ENCODE measurements at regions not wholly inside any gene's neighbourhood (a gene's known extent, or its start where the extent isn't known, plus 50 kb on each side); places are given as distances from the start of the nearest gene placed in this dataset.

- DNase-seq (ENCODE audit: extremely low read depth in 1 of 11, low read depth in 9 of 11, low spot score in 4 of 11): no peak
Measured at GRCh38 chr7:84314263-84314662, 119.7 kb upstream of the SEMA3A start.

- DNase-seq (ENCODE audit: extremely low read depth in 1 of 11, low read depth in 9 of 11, low spot score in 4 of 11): no peak
Measured at GRCh38 chr7:84304407-84304806, 109.8 kb upstream of the SEMA3A start.

GRCh38 chr7:84302949-84303348, 108.4 kb upstream of the SEMA3A start:
- DNase-seq (ENCODE audit: extremely low read depth in 1 of 11, low read depth in 9 of 11, low spot score in 4 of 11): no peak

- no peak for DNase-seq (ENCODE audit: extremely low read depth in 1 of 11, low read depth in 9 of 11, low spot score in 4 of 11)
Measured at GRCh38 chr7:84297616-84298015, 103.0 kb upstream of the SEMA3A start.

- no peak for DNase-seq (ENCODE audit: extremely low read depth in 1 of 11, low read depth in 9 of 11, low spot score in 4 of 11)
Measured at GRCh38 chr7:84294847-84295455, 100.4 kb upstream of the SEMA3A start.

- no peak for DNase-seq (ENCODE audit: extremely low read depth in 1 of 11, low read depth in 9 of 11, low spot score in 4 of 11)
Measured at GRCh38 chr7:84294391-84294790, 99.8 kb upstream of the SEMA3A start.

- DNase-seq (ENCODE audit: extremely low read depth in 1 of 11, low read depth in 9 of 11, low spot score in 4 of 11): no peak
Measured at GRCh38 chr7:84291756-84292155, 97.2 kb upstream of the SEMA3A start.

GRCh38 chr7:84283798-84284197, 89.2 kb upstream of the SEMA3A start:
- DNase-seq (ENCODE audit: extremely low read depth in 1 of 11, low read depth in 9 of 11, low spot score in 4 of 11): no peak

GRCh38 chr7:84281518-84281917, 86.9 kb upstream of the SEMA3A start:
- DNase-seq (ENCODE audit: extremely low read depth in 1 of 11, low read depth in 9 of 11, low spot score in 4 of 11): no peak

- no peak for DNase-seq (ENCODE audit: extremely low read depth in 1 of 11, low read depth in 9 of 11, low spot score in 4 of 11)
Measured at GRCh38 chr7:84277628-84278224, 83.1 kb upstream of the SEMA3A start.

- no peak for DNase-seq (ENCODE audit: extremely low read depth in 1 of 11, low read depth in 9 of 11, low spot score in 4 of 11)
Measured at GRCh38 chr7:84274029-84274638, 79.5 kb upstream of the SEMA3A start.

GRCh38 chr7:84271543-84271942, 77.0 kb upstream of the SEMA3A start:
- DNase-seq (ENCODE audit: extremely low read depth in 1 of 11, low read depth in 9 of 11, low spot score in 4 of 11): no peak

- DNase-seq (ENCODE audit: extremely low read depth in 1 of 11, low read depth in 9 of 11, low spot score in 4 of 11): no peak
Measured at GRCh38 chr7:84264396-84264795, 69.8 kb upstream of the SEMA3A start.

- DNase-seq (ENCODE audit: extremely low read depth in 1 of 11, low read depth in 9 of 11, low spot score in 4 of 11): no peak
Measured at GRCh38 chr7:84263106-84263505, 68.5 kb upstream of the SEMA3A start.

- DNase-seq (ENCODE audit: extremely low read depth in 1 of 11, low read depth in 9 of 11, low spot score in 4 of 11): no peak
Measured at GRCh38 chr7:84261509-84261908, 66.9 kb upstream of the SEMA3A start.

- DNase-seq (ENCODE audit: extremely low read depth in 1 of 11, low read depth in 9 of 11, low spot score in 4 of 11): no peak
Measured at GRCh38 chr7:84258628-84259027, 64.0 kb upstream of the SEMA3A start.

GRCh38 chr7:84256571-84256971, 62.0 kb upstream of the SEMA3A start:
- DNase-seq (ENCODE audit: extremely low read depth in 1 of 11, low read depth in 9 of 11, low spot score in 4 of 11): peak in 9 of 11 donors; percentile 6 to 29 (median 8)

GRCh38 chr7:84251277-84251781, 56.7 kb upstream of the SEMA3A start:
- no peak for DNase-seq (ENCODE audit: extremely low read depth in 1 of 11, low read depth in 9 of 11, low spot score in 4 of 11)

GRCh38 chr7:84250452-84250851, 55.9 kb upstream of the SEMA3A start:
- no peak for DNase-seq (ENCODE audit: extremely low read depth in 1 of 11, low read depth in 9 of 11, low spot score in 4 of 11)

GRCh38 chr7:84249656-84250055, 55.1 kb upstream of the SEMA3A start:
- no peak for DNase-seq (ENCODE audit: extremely low read depth in 1 of 11, low read depth in 9 of 11, low spot score in 4 of 11)

- no peak for DNase-seq (ENCODE audit: extremely low read depth in 1 of 11, low read depth in 9 of 11, low spot score in 4 of 11)
Measured at GRCh38 chr7:84248843-84249242, 54.3 kb upstream of the SEMA3A start.

All from renal cortex interstitium (tissue), 11 donors.